ENCODE measurements at regions not wholly inside any gene's neighbourhood (a gene's known extent, or its start where the extent isn't known, plus 50 kb on each side); places are given as distances from the start of the nearest gene placed in this dataset.

DNA sequence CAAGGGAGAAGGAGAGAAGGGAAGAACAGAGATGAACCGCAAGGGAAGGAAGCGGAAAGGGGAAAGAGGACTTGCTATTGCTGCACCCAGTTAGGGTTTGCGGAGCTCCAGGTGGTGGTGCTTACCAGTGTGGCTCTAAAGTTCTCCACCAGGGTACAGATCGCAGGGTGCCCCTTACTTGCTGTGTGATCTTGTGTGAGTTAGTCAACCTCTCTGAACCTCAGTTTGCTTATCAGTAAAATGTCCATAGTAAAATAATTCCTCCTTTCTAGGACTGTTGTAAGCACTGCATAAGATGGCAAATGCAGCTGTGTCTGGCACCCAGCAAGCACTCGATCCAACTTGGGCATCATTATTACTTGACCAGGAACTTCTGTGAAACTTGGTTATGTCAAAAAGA lies 230.7 kb upstream of the CDH5 start:
- H3K9me3 ChIP-seq, result no peaks in the 10 kb centered on the region
- H3K4me3 ChIP-seq, result no peak overlapping the region
- no peaks in the 10 kb centered on the region for H3K36me3 ChIP-seq
- H3K4me1 ChIP-seq, result no peaks in the 10 kb centered on the region
- H3K27ac ChIP-seq, result no peak overlapping the region
- H3K27me3 ChIP-seq, result no peaks in the 10 kb centered on the region
- no peak for DNase-seq (ENCODE audit: low spot score in 2 of 2)
- TF ChIP-seq POLR2A (IDR thresholded peaks at IDR 0.05) (no peak), POLR2AphosphoS5 (IDR thresholded peaks at IDR 0.05) (no peak)
- TF ChIP-seq, protein P1, sequence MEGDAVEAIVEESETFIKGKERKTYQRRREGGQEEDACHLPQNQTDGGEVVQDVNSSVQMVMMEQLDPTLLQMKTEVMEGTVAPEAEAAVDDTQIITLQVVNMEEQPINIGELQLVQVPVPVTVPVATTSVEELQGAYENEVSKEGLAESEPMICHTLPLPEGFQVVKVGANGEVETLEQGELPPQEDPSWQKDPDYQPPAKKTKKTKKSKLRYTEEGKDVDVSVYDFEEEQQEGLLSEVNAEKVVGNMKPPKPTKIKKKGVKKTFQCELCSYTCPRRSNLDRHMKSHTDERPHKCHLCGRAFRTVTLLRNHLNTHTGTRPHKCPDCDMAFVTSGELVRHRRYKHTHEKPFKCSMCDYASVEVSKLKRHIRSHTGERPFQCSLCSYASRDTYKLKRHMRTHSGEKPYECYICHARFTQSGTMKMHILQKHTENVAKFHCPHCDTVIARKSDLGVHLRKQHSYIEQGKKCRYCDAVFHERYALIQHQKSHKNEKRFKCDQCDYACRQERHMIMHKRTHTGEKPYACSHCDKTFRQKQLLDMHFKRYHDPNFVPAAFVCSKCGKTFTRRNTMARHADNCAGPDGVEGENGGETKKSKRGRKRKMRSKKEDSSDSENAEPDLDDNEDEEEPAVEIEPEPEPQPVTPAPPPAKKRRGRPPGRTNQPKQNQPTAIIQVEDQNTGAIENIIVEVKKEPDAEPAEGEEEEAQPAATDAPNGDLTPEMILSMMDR (IDR thresholded peaks at IDR 0.05), result no peak
- intact Hi-C loops (cut with DNase I; ENCODE audit: low total_unique reads), result no loop called here

DNA sequence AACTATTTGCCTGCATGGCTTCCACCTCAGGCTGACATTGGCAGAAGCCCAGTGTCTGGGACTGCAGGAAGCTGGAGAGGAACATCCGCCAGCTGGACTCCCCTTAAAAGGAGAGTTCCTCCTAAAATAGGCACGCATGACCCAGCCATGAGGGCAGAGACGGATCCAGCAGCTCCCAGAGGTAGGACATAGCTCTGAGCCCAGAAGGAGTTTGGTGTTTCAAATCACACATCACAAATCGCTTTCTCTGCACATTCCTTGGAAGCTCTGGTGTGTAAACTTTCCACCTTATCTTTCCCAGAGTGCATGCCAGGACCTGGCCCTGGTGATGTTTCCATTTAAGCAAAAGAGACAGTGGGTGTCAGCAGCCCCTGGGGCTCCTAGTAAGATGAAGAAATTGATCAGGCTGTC lies 231.1 kb upstream of the CDH5 start:
- no peak overlapping the region for H3K4me3 ChIP-seq
- intact Hi-C loops (cut with DNase I; ENCODE audit: low total_unique reads), result no loop called here
- no peaks in the 10 kb centered on the region for H3K9me3 ChIP-seq
- H3K4me1 ChIP-seq, result no peaks in the 10 kb centered on the region
- DNase-seq (ENCODE audit: low spot score in 2 of 2), result peak in 1 of 2 donors; percentile 32
- H3K27ac ChIP-seq, result peak overlapping the region in 1 of 2 donors; percentile 43
- TF ChIP-seq POLR2AphosphoS5 (IDR thresholded peaks at IDR 0.05), result no peak
- H3K27me3 ChIP-seq, result no peaks in the 10 kb centered on the region
- H3K36me3 ChIP-seq, result no peaks in the 10 kb centered on the region

DNA sequence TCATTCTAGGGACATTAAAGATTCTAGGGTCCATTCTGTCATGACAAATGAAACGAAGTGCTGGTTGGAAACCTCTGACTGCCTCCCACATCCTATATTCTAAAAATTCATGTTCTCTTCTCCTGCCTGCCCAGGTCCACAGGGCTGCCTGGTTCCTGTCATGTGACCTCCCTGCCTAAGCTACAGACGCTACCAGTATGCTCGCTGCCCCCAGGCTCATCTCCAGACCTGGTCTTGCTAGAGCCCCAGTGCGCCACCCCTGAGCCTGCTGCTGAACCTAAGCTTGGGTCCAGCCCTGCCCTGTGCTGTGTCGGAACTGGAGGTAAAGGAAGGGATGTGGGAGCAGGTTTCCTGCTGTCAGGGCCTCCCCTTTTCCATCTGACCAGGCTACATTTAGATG lies 231.6 kb upstream of the CDH5 start:
- H3K27ac ChIP-seq, result no peak overlapping the region
- no peaks in the 10 kb centered on the region for H3K36me3 ChIP-seq
- H3K4me1 ChIP-seq, result no peaks in the 10 kb centered on the region
- no peak for DNase-seq (ENCODE audit: low spot score in 2 of 2)
- no peak overlapping the region for H3K4me3 ChIP-seq
- intact Hi-C loops (cut with DNase I; ENCODE audit: low total_unique reads), result no loop called here
- no peaks in the 10 kb centered on the region for H3K9me3 ChIP-seq
- TF ChIP-seq POLR2AphosphoS5 (IDR thresholded peaks at IDR 0.05), result no peak
- TF ChIP-seq POLR2A (IDR thresholded peaks at IDR 0.05), result no peak
- TF ChIP-seq, protein P1 (IDR thresholded peaks at IDR 0.05), result no peak
- no peaks in the 10 kb centered on the region for H3K27me3 ChIP-seq

DNA sequence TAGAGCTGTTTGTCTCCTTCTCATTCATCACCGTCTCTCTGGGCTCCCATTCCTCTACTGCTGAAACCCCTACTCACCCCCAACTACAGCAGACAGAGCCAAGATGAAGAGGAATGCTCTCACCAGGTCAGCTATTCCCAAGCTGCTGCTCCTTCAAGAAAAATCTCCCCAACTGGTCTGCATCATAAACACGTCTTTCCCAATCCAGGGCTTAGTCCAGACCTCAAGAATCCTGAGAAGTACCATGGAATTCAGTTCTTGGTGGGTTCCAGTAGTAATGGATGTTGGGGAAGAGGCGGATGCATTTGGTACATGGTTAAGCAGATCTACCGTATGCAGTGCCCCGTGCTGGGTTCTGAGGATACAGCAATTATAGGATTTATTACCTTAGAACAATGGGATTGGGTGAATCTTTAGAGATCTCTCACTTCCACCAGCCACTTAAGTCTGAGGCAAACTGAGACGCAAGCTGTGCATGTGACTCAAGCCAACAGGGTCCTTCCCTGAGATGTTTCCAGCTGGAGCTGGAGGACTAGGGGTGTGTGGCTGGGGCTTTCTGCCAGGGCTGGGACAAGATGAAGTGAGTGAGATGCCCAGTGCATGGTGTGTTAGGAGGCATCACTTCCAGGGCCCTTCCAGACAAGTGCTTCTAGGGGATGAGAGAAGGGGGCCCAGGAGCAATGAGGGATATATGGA lies 232.7 kb upstream of the CDH5 start:
- DNase-seq (ENCODE audit: low spot score in 2 of 2), result no peak
- H3K36me3 ChIP-seq, result no peaks in the 10 kb centered on the region
- no peak overlapping the region for H3K4me3 ChIP-seq
- TF ChIP-seq POLR2A (IDR thresholded peaks at IDR 0.05) (no peak), POLR2AphosphoS5 (IDR thresholded peaks at IDR 0.05) (no peak)
- TF ChIP-seq, protein P1 (IDR thresholded peaks at IDR 0.05), result no peak
- H3K27me3 ChIP-seq, result no peaks in the 10 kb centered on the region
- no peaks in the 10 kb centered on the region for H3K4me1 ChIP-seq
- H3K27ac ChIP-seq, result no peak overlapping the region
- intact Hi-C loops (cut with DNase I; ENCODE audit: low total_unique reads), result no loop called here
- H3K9me3 ChIP-seq, result no peaks in the 10 kb centered on the region

DNA sequence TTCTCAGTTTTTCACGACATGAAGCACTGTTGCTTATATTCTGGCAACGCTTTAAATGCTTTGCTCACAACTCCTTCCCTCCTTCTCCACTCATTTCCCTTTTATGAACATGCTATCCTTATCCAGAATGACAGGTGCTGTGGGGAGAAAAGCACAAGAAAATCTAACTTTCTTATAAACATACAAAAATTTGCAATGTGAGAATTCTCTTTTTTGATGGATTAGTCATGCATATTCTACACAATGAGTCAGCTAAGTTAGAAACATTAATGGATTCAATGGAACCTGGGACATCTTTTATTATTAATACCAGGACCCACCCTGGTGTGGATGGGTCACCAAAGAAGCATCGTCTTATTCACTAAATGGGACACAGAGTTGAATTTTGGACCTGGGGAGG lies 234.6 kb upstream of the CDH5 start:
- Histone ChIP-seq H3K36me3 (no peaks in the 10 kb centered on the region), H3K27ac (no peak overlapping the region), H3K4me1 (no peaks in the 10 kb centered on the region), H3K27me3 (no peaks in the 10 kb centered on the region), H3K9me3 (no peaks in the 10 kb centered on the region), H3K4me3 (no peak overlapping the region)
- no peak for TF ChIP-seq POLR2A (IDR thresholded peaks at IDR 0.05)
- intact Hi-C loops (cut with DNase I; ENCODE audit: low total_unique reads), result no loop called here
- no peak for DNase-seq (ENCODE audit: low spot score in 2 of 2)

DNA sequence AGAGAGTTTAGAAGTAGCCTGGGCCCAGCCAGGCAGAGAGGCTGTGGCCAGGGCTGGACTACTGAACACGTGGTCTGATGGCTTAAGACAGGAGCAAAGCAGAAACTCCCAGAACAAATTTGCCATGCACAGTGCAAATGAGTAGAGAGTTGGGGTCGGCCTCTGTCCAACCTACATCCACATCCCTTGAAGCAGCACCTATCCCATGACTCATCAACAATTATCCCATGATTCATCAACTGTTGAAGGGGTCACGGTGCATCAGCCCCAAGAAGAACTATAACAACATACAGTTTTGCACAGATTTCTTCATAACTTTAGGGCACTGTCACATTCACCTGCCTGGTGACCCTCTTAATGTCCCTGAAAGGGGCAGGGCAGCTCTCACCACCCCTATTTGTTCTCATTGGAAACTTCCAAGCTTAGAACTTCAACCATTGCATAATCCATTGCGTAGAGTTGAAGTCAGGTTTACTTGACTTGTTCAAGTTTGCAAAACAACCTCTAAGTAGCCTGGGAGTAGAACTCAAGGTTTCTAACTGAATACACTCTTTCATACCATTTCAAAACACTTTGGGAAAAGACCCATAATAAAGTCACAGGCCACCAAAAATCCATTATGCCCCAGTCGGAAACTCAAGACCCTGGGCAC lies 235.2 kb upstream of the CDH5 start:
- H3K4me1 ChIP-seq, result no peaks in the 10 kb centered on the region
- peak overlapping the region in 1 of 2 donors; percentile 8 for H3K27ac ChIP-seq
- H3K9me3 ChIP-seq, result no peaks in the 10 kb centered on the region
- H3K36me3 ChIP-seq, result no peaks in the 10 kb centered on the region
- TF ChIP-seq POLR2AphosphoS5 (IDR thresholded peaks at IDR 0.05) (no peak), POLR2A (IDR thresholded peaks at IDR 0.05) (no peak)
- TF ChIP-seq, protein P1 (IDR thresholded peaks at IDR 0.05), result no peak
- no peaks in the 10 kb centered on the region for H3K27me3 ChIP-seq
- H3K4me3 ChIP-seq, result no peak overlapping the region
- intact Hi-C loops (cut with DNase I; ENCODE audit: low total_unique reads), result no loop called here
- DNase-seq (ENCODE audit: low spot score in 2 of 2), result no peak

Data from breast epithelium (tissue), 4 donors.